NCI-H1436 (cell line): ENCODE measurements at regions not wholly inside any gene's neighbourhood (a gene's known extent, or its start where the extent isn't known, plus 50 kb on each side); places are given as distances from the start of the nearest gene placed in this dataset.

Experiments used
- DNase-seq: peaks from one replicate; lab custom pipeline; 2025; lab: John Stamatoyannopoulos, UW

- no peak for DNase-seq
These were observed 1291.6 kb upstream of the AUTS2 start for GRCh38 chr7:68306692-68307107.

GRCh38 chr7:68309271-68309670, 1289.0 kb upstream of the AUTS2 start:
- DNase-seq, result no peak

- no peak for DNase-seq
These were observed 1288.5 kb upstream of the AUTS2 start for GRCh38 chr7:68309806-68310205.

GRCh38 chr7:68311958-68312357, 1286.3 kb upstream of the AUTS2 start:
- DNase-seq, result no peak

- DNase-seq, result no peak
These were observed 1284.5 kb upstream of the AUTS2 start for GRCh38 chr7:68313806-68314205.

GRCh38 chr7:68314208-68314607, 1284.1 kb upstream of the AUTS2 start:
- no peak for DNase-seq

- no peak for DNase-seq
These were observed 1280.8 kb upstream of the AUTS2 start for GRCh38 chr7:68317476-68317875.

- DNase-seq, result no peak
These were observed 1279.2 kb upstream of the AUTS2 start for GRCh38 chr7:68319061-68319460.

GRCh38 chr7:68321076-68321639, 1277.1 kb upstream of the AUTS2 start:
- DNase-seq, result peak; percentile 83

- DNase-seq, result no peak
These were observed 1276.3 kb upstream of the AUTS2 start for GRCh38 chr7:68321776-68322496.

- DNase-seq, result no peak
These were observed 1273.7 kb upstream of the AUTS2 start for GRCh38 chr7:68324621-68325020.

GRCh38 chr7:68334216-68334615, 1264.1 kb upstream of the AUTS2 start:
- no peak for DNase-seq

GRCh38 chr7:68334636-68335272, 1263.5 kb upstream of the AUTS2 start:
- no peak for DNase-seq

GRCh38 chr7:68336594-68336993, 1261.7 kb upstream of the AUTS2 start:
- no peak for DNase-seq

- no peak for DNase-seq
These were observed 1249.9 kb upstream of the AUTS2 start for GRCh38 chr7:68348401-68348800.

GRCh38 chr7:68362745-68363518, 1235.3 kb upstream of the AUTS2 start:
- DNase-seq, result no peak

GRCh38 chr7:68364886-68365625, 1233.2 kb upstream of the AUTS2 start:
- DNase-seq, result no peak

- no peak for DNase-seq
These were observed 1226.3 kb upstream of the AUTS2 start for GRCh38 chr7:68371985-68372384.

- no peak for DNase-seq
These were observed 1222.1 kb upstream of the AUTS2 start for GRCh38 chr7:68376131-68376661.

- peak; percentile 21 for DNase-seq
These were observed 1216.5 kb upstream of the AUTS2 start for GRCh38 chr7:68381731-68382130.

- DNase-seq, result no peak
These were observed 1213.7 kb upstream of the AUTS2 start for GRCh38 chr7:68384581-68384980.

GRCh38 chr7:68393051-68393450, 1205.2 kb upstream of the AUTS2 start:
- DNase-seq, result no peak
